ENCODE measurements at regions not wholly inside any gene's neighbourhood (a gene's known extent, or its start where the extent isn't known, plus 50 kb on each side); places are given as distances from the start of the nearest gene placed in this dataset.

GRCh38 chr9:86708918-86709835 lies 238.1 kb downstream of the GAS1 start:
- no peak for TF ChIP-seq CTCF (IDR thresholded peaks at IDR 0.05; ENCODE audit: extremely low read depth, missing control alignments)
- DNase-seq (ENCODE audit: low spot score): no peak

- no peak for TF ChIP-seq CTCF (IDR thresholded peaks at IDR 0.05; ENCODE audit: extremely low read depth, missing control alignments)
Measured at GRCh38 chr9:86707932-86708510, 239.3 kb downstream of the GAS1 start.

GRCh38 chr9:86706391-86706790 lies 240.9 kb downstream of the GAS1 start:
- no peak for DNase-seq (ENCODE audit: low spot score)
- no peak for TF ChIP-seq CTCF (IDR thresholded peaks at IDR 0.05; ENCODE audit: extremely low read depth, missing control alignments)

More at GRCh38 chr9:86707932-86708510, 239.3 kb downstream of the GAS1 start:
- DNase-seq (ENCODE audit: low spot score): no peak

GRCh38 chr9:86705490-86705889 lies 241.8 kb downstream of the GAS1 start:
- TF ChIP-seq CTCF (IDR thresholded peaks at IDR 0.05; ENCODE audit: extremely low read depth, missing control alignments): no peak

GRCh38 chr9:86703346-86703745 lies 244.0 kb downstream of the GAS1 start:
- no peak for DNase-seq (ENCODE audit: low spot score)
- no peak for TF ChIP-seq CTCF (IDR thresholded peaks at IDR 0.05; ENCODE audit: extremely low read depth, missing control alignments)

More at GRCh38 chr9:86705490-86705889, 241.8 kb downstream of the GAS1 start:
- DNase-seq (ENCODE audit: low spot score): no peak

GRCh38 chr9:86700629-86701028 lies 246.7 kb downstream of the GAS1 start:
- no peak for TF ChIP-seq CTCF (IDR thresholded peaks at IDR 0.05; ENCODE audit: extremely low read depth, missing control alignments)
- no peak for DNase-seq (ENCODE audit: low spot score)

- DNase-seq (ENCODE audit: low spot score): no peak
- no peak for TF ChIP-seq CTCF (IDR thresholded peaks at IDR 0.05; ENCODE audit: extremely low read depth, missing control alignments)
Measured at GRCh38 chr9:86697999-86698398, 249.3 kb downstream of the GAS1 start.

All from GM20000 (cell line).